CD4-positive, alpha-beta T cell treated with Interleukin-15 for 1 hour (primary cell): ENCODE measurements at regions not wholly inside any gene's neighbourhood (a gene's known extent, or its start where the extent isn't known, plus 50 kb on each side); places are given as distances from the start of the nearest gene placed in this dataset.
"Not testable (repeated sequence)": the region's sequence is repeated elsewhere in the genome, so short reads cannot be mapped to it uniquely, and the experiment has no call there.

Experiments
- DNase-seq: peaks from one replicate; pipeline ENCODE4 v3.0.0-alpha.2; 2020

DNA sequence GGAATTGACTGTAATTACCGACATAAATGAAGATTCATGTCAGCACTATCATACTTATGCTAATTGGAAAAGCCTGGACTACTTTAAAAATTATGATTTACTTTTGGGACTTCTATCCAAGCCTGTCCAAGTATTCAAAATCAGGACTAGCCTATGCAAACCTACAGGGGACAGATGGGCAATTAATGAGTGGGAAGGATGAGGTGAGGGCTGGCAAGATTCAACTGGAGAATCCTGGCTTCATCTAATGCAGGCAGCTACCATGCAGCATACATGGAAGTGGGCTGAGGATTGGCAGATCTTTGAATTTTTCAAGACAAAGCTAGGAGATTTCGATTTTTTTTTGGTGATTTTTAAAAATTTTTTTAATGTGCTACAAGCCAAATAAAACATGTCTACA, 532.6 kb downstream of the CSNK1G3 start:
- DNase-seq, result no peak

DNA sequence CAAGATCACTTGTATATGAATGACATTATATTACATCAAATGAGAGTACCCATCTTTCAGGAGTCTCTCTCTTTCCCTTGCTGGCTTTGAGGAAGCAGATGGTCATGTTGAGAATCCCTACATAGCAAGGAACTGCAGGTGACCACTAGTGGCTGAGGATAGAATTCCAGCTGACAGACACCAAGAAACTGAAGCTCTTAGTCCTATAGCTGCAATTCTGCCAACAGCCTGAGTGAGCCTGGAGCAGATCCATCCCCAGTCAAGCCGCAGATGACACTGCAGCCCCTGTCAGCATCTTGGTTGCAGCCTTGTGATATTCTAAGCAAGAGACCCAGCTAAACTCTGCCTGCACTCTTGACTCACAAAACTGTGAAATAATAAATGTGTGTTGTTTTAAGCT, 531.5 kb downstream of the CSNK1G3 start:
- no peak for DNase-seq

DNA sequence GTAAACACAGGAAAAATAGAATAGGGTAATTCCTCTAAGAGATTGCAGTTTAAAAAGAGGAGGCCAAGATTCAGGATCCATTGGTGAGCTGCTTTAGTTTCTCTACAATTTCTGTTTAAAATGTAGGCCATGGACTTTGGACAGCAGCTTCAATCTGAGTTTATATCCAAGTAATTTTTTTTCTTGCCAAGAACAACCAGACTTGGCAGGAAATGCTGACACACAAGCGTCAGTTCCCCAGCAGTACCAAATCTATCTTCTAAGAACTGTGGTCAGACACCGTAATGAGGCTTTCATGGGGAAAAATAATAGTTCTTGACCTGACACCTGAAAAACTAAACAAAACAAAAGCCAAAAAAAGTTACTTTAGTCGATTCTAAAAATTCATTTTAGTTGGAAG, 528.8 kb downstream of the CSNK1G3 start:
- no peak for DNase-seq

DNA sequence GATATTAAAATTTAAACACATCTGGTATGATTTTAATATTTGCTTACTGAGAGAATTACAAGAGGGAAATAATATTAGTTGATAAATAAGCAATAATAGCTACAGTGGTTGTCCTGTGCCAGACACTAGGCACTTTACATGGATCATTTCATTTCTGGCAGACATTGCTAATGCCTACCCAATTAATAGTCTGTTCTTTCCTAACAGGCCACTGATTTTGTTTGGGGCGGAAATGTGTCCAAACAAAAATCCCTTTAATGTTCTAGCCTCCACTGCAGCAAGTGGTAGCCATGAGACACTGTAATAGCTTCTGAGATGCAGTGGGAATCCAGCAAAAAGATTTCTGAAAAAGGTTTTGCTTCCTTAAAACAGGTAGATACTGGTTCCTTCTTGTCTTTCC, 527.4 kb downstream of the CSNK1G3 start:
- DNase-seq, result no peak

DNA sequence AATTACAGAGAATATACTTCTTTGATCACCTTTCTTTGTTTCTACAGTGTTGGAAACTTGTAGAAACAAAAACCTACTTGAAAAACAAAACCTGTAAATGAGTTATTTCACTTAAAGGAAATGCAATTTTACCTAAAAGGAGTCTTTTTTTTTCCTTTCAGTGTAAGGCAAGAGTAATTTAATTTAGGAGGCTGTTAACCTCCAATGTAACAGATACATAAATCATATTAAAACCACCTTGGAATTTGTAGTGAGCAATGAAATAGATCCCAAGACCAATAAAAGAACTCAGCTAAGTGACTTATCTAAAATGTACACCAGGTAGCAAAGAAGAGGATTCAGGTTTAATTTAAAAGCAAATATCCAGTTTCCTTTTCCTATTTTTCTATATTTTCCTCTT, 524.8 kb downstream of the CSNK1G3 start:
- no peak for DNase-seq

- peak; percentile 47 for DNase-seq
Observed at GRCh38 chr5:124034963-124035362, 523.0 kb downstream of the CSNK1G3 start.

DNA sequence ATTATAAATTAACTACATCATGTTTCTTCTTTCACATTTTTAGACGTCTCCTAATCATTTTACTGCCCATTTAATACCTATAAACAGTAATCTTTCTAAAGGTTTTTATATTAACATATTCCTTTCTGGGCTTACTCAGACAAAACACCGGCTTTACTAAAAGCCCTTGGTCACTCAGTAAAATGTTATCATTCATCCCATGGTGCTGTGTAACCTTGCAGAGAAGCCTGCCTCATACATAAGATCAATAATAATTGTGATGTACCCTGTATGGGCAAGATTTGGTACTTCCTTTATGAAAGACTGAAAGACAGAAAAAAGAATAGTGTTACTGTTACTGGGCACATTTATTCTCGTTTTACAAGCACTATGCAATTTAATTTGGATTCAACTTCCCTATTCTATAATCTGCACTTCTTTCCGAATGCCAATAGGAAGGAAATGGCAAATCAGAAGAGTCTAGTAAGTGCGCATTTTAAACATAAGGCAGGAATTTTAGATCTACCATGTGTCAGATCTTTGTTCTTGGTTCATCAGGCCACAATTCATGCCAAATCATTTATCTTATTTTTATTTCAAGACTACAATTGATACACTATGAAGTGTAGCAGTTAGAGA, 522.2 kb downstream of the CSNK1G3 start:
- DNase-seq, result no peak

GRCh38 chr5:124030043-124030491, 518.1 kb downstream of the CSNK1G3 start:
- DNase-seq, result no peak

GRCh38 chr5:124027441-124027840, 515.5 kb downstream of the CSNK1G3 start:
- no peak for DNase-seq

- no peak for DNase-seq
Observed at GRCh38 chr5:124025306-124025845, 513.4 kb downstream of the CSNK1G3 start.

DNA sequence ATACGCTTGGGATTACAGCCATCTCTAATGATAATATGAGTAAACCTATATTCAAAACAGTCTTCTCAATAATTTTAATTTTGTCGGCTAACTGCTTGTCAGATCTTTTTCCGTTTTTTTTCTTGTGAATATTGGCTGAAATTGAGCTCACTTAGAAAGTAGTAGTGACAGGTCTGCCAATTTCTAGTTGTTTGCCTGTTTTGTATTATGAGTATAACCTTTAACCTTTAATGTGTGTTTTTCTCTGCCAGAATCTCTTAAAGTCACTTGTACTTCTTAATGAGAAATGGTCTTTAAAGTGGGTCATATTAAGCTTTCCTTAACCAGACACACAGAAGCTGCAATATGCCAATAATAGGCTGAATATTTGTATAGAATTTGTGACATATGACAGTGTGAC, 511.0 kb downstream of the CSNK1G3 start:
- no peak for DNase-seq

- no peak for DNase-seq
Observed at GRCh38 chr5:124021776-124022175, 509.8 kb downstream of the CSNK1G3 start.

GRCh38 chr5:124021066-124021641, 509.2 kb downstream of the CSNK1G3 start:
- DNase-seq, result no peak

GRCh38 chr5:124017321-124017720, 505.3 kb downstream of the CSNK1G3 start:
- not testable (repeated sequence) for DNase-seq

DNA sequence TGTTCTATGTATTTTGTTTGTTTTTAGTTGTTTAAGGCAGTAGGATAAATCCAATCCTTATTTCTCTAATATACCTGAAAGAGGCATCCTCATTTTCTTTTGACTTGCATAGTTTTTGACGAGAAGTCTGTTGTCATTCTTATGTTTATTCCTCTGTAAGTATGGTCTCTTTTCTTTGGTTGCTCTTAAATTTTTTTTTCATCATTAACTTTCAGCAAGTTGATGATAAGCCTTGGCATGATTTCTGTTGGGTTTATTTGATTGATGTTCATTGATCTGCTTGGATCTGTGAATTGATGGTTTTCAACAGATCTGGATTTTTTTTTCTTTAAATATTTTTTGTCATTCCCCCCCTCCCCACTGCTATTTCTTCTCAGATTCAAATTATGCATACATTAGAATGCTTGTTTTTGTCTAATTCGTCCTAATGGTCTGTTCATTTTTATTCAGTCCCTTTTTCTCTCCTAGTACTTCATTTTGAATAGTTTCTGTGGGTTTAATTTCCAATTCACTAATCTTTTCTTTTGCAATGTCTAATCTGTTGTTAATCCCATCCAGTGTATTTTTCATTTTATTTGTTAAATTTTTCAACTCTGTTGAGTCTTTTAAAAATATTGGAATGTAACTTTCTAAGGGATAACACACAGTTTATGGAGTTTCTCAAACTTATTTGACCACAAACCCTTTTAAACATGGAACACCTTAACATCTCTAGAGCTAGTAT, 495.9 kb downstream of the CSNK1G3 start:
- no peak for DNase-seq

DNA sequence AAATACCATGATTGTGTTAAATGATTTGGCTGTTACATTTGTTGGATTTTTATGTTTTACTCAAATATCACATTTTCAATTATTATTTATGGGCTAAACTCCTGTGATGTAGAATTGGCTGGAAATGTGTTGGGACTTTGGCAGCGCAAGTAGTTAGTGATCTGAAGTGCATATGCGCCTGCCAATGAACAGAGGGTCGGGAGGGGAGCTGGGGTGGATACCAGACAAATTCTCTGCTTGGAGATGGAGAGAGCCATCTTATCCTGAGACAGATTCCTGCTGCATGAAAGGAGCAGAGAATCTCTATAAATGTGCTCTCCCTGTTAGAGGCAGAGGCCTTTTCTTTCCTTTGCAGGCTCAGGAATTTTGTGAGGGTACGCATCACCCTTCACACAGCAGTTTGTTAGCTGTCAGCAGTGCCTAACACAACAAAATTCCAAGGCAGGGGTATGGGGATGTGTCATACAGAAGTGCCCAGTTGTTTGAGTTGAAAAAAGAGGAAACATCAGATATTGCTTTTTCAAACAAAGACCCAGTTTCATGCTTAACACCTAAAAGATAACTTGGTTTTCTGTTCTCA, 489.1 kb downstream of the CSNK1G3 start:
- DNase-seq, result no peak

DNA sequence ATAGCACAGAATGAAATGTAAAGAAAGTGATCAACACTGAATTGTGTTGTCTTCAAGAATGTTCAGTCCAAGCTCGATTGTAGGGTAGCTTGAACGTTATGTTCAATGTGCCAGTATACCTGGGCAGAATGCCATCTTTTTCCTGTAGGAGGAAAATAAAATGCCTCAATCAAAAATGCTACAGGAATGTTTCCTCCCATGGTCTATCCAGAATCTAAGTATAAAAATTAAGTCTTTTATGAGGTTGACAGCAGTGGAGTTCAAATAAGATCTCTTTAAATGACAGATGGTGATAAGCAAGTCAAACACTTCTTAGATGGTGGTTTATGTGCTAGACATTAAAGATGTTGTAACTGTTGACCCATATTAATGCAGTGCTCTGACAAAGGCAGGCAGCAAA, 488.6 kb downstream of the CSNK1G3 start:
- DNase-seq, result no peak

- DNase-seq, result no peak
Observed at GRCh38 chr5:123997462-123998215, 485.7 kb downstream of the CSNK1G3 start.

DNA sequence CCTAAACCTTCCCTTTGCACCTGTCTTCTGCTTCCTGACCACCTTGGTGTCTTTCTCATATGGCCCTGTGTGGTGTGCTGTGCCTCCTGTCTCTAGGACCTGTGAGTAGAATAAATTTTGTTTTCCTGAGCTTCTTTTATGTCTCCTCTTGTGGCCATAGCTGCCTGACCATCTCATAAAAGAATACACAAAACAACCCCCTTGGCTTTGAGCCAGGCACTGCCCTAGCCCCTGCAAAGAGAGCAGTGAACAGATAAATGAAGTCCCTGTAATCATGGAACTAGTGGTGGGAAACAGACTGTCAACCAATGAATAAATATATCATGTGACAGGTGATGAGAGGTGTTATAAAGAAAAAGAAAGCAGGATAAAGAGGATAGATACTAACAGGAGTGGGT, 485.1 kb downstream of the CSNK1G3 start:
- DNase-seq, result no peak

DNA sequence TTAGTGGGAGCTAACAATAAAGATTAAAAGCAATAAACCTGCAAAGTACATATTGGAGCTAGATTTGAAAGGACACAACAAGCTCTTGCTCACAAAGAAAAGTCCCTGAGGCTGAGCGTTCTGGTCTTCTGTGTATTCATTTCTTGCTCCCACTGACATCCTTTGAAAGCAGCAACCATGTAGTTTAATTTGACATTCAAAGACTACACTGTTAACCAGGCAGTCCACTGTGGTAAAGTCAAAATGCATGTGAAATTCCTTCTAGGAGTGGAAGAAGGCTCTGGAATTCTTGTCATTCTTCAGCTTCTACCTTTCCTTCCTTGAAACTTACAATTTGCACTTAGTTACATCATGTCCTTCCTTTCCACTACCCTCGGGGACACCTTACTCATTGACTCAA, 480.7 kb downstream of the CSNK1G3 start:
- DNase-seq, result no peak

DNA sequence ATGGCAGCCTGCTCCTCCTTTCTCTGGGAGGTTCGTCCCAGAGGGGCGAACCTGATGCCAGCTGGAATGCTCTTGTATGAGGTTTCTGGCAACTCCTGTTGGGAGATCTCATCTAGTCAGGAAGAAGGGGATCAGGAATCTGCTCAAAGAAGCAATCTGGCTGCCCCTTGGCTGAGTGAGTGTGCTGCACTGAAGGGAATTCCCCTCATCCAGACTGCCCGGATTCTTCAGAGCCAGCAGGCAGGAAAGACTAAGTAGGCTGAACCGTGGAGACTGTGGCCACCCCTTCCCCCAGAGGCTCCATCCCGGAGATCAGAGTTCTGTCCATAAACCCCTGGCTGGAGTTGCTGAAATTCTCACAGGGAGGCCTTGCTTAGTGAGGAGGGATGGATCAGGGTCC, 476.0 kb downstream of the CSNK1G3 start:
- DNase-seq, result no peak

DNA sequence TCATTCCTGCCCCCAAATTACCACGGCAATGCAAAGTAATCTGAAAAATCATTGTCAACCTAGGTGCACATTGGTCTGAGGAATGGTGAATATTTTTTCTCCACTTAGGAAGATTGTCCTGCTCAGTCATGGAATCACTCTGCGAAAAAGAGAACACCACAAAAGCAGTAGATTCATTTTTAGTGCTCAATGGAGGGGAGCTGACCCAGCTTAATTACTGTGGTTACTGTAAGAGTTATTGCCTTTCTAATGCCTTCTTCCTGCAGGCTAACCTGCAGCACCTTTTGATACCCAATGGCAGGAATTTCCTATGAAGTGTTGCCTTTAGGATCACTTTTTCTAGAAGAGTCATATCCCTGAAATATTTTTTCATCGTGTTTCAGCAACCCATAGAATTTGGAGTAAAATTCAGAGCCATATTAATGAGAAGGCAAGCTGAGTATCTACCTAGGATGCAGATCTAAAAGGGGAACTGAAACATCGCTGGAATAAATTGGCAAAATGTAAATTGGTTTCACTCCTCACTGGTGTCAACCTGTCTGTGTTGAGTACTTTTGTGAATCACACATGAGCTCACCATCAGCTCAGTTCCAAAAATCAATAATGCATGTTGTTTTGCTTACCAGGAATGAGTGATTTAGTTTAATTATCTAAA, 464.5 kb downstream of the CSNK1G3 start:
- no peak for DNase-seq
